ENCODE measurements at regions not wholly inside any gene's neighbourhood (a gene's known extent, or its start where the extent isn't known, plus 50 kb on each side); places are given as distances from the start of the nearest gene placed in this dataset.
"Not testable (repeated sequence)": the region's sequence is repeated elsewhere in the genome, so short reads cannot be mapped to it uniquely, and the experiment has no call there.

GRCh38 chr10:118892255-118892654 lies 137.3 kb upstream of the NANOS1 start:
- Histone ChIP-seq H3K36me3 (no peaks in the 10 kb centered on the region), H3K4me3 (no peak overlapping the region), H3K27me3 (no peaks in the 10 kb centered on the region), H3K4me1 (no peaks in the 10 kb centered on the region), H3K27ac (no peak overlapping the region), H3K9me3 (no peaks in the 10 kb centered on the region)
- intact Hi-C loops (cut with DNase I) = no loop called here
- TF ChIP-seq CTCF (IDR thresholded peaks at IDR 0.05) = no peak
- TF ChIP-seq POLR2A (IDR thresholded peaks at IDR 0.05) = no peak
- no peak for TF ChIP-seq POLR2AphosphoS5 (IDR thresholded peaks at IDR 0.05; ENCODE audit: insufficient read depth in 1 of 2, low read depth in 1 of 2)
- no peak for DNase-seq (ENCODE audit: extremely low spot score in 2 of 2)

GRCh38 chr10:118894891-118895290 lies 134.6 kb upstream of the NANOS1 start:
- H3K36me3 ChIP-seq; DNase-seq (ENCODE audit: extremely low spot score in 2 of 2); H3K27ac ChIP-seq; H3K4me3 ChIP-seq; intact Hi-C loops (cut with DNase I); H3K9me3 ChIP-seq; H3K27me3 ChIP-seq; H3K4me1 ChIP-seq: not testable (repeated sequence)

GRCh38 chr10:118900617-118901016 lies 128.9 kb upstream of the NANOS1 start:
- DNase-seq (ENCODE audit: extremely low spot score in 2 of 2) = no peak
- no peaks in the 10 kb centered on the region for H3K36me3 ChIP-seq

GRCh38 chr10:118901380-118901779 lies 128.1 kb upstream of the NANOS1 start:
- intact Hi-C loops (cut with DNase I) = no loop called here
- no peak overlapping the region for H3K27ac ChIP-seq
- TF ChIP-seq POLR2A (IDR thresholded peaks at IDR 0.05) (no peak), POLR2AphosphoS5 (IDR thresholded peaks at IDR 0.05; ENCODE audit: insufficient read depth in 1 of 2, low read depth in 1 of 2) (no peak), CTCF (IDR thresholded peaks at IDR 0.05) (no peak)
- no peaks in the 10 kb centered on the region for H3K9me3 ChIP-seq
- DNase-seq (ENCODE audit: extremely low spot score in 2 of 2) = no peak
- no peaks in the 10 kb centered on the region for H3K4me1 ChIP-seq
- H3K27me3 ChIP-seq = no peaks in the 10 kb centered on the region
- no peaks in the 10 kb centered on the region for H3K36me3 ChIP-seq
- H3K4me3 ChIP-seq = no peak overlapping the region

More at GRCh38 chr10:118900617-118901016, 128.9 kb upstream of the NANOS1 start:
- no peak overlapping the region for H3K4me3 ChIP-seq
- no peak overlapping the region for H3K27ac ChIP-seq
- intact Hi-C loops (cut with DNase I) = no loop called here
- H3K9me3 ChIP-seq = no peaks in the 10 kb centered on the region
- H3K27me3 ChIP-seq = no peaks in the 10 kb centered on the region
- TF ChIP-seq CTCF (IDR thresholded peaks at IDR 0.05) (no peak), POLR2AphosphoS5 (IDR thresholded peaks at IDR 0.05; ENCODE audit: insufficient read depth in 1 of 2, low read depth in 1 of 2) (no peak), POLR2A (IDR thresholded peaks at IDR 0.05) (no peak)
- H3K4me1 ChIP-seq = no peaks in the 10 kb centered on the region

- DNase-seq (ENCODE audit: extremely low spot score in 2 of 2) = no peak
- Histone ChIP-seq H3K36me3 (no peaks in the 10 kb centered on the region), H3K4me3 (no peak overlapping the region), H3K27ac (no peak overlapping the region), H3K9me3 (no peaks in the 10 kb centered on the region), H3K4me1 (no peaks in the 10 kb centered on the region), H3K27me3 (no peaks in the 10 kb centered on the region)
- intact Hi-C loops (cut with DNase I) = no loop called here
- TF ChIP-seq CTCF (IDR thresholded peaks at IDR 0.05) = no peak
- TF ChIP-seq POLR2AphosphoS5 (IDR thresholded peaks at IDR 0.05; ENCODE audit: insufficient read depth in 1 of 2, low read depth in 1 of 2) = no peak
- no peak for TF ChIP-seq POLR2A (IDR thresholded peaks at IDR 0.05)
Measured at GRCh38 chr10:118901906-118902305, 127.6 kb upstream of the NANOS1 start.

GRCh38 chr10:118902656-118903055 lies 126.9 kb upstream of the NANOS1 start:
- intact Hi-C loops (cut with DNase I); H3K9me3 ChIP-seq; H3K4me3 ChIP-seq; DNase-seq (ENCODE audit: extremely low spot score in 2 of 2); H3K36me3 ChIP-seq; H3K27ac ChIP-seq; H3K27me3 ChIP-seq; H3K4me1 ChIP-seq: not testable (repeated sequence)
